Fibroblast of pulmonary artery (primary cell): ENCODE measurements at regions not wholly inside any gene's neighbourhood (a gene's known extent, or its start where the extent isn't known, plus 50 kb on each side); places are given as distances from the start of the nearest gene placed in this dataset.
"Not testable (repeated sequence)": the region's sequence is repeated elsewhere in the genome, so short reads cannot be mapped to it uniquely, and the experiment has no call there.

Source experiments
- DNase-seq: peaks from one replicate; pipeline ENCODE4 v3.0.0-alpha.2; 2010; ENCODE audit warnings: low read depth
- H3K4me3 ChIP-seq: replicated peaks from 2 replicates; pipeline ENCODE4 v1.5.1; 2011; ENCODE audit warnings: low read depth, mild to moderate bottlenecking, control low read depth, low read length, moderate library complexity
- TF ChIP-seq, protein P1 (sequence below): IDR thresholded peaks from 2 replicates; pipeline ENCODE4 v1.5.1; 2011; ENCODE audit warnings: mild to moderate bottlenecking, control low read depth, low read length, inconsistent platforms; ENCODE audit errors: missing control alignments

DNA sequence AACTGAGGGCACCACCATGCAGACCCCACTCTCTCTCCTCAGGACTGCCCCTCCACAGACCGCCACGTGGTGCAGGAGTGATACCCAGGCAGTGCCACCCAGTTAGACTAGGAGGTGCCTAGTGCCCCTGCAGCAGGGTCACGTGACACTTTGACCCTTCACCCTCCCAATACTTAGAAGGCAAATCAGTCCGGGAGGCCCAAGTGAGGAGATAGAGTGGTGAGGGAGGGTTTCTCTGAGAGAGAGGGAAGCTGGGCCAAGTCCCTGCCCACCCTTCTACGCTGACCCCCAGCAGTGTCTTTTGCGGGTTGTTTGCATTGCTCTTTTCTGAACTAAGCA, 84.6 kb downstream of the BUD13 start:
- TF ChIP-seq, protein P1, sequence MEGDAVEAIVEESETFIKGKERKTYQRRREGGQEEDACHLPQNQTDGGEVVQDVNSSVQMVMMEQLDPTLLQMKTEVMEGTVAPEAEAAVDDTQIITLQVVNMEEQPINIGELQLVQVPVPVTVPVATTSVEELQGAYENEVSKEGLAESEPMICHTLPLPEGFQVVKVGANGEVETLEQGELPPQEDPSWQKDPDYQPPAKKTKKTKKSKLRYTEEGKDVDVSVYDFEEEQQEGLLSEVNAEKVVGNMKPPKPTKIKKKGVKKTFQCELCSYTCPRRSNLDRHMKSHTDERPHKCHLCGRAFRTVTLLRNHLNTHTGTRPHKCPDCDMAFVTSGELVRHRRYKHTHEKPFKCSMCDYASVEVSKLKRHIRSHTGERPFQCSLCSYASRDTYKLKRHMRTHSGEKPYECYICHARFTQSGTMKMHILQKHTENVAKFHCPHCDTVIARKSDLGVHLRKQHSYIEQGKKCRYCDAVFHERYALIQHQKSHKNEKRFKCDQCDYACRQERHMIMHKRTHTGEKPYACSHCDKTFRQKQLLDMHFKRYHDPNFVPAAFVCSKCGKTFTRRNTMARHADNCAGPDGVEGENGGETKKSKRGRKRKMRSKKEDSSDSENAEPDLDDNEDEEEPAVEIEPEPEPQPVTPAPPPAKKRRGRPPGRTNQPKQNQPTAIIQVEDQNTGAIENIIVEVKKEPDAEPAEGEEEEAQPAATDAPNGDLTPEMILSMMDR, result no peak
- DNase-seq, result no peak
- H3K4me3 ChIP-seq, result no peak overlapping the region

DNA sequence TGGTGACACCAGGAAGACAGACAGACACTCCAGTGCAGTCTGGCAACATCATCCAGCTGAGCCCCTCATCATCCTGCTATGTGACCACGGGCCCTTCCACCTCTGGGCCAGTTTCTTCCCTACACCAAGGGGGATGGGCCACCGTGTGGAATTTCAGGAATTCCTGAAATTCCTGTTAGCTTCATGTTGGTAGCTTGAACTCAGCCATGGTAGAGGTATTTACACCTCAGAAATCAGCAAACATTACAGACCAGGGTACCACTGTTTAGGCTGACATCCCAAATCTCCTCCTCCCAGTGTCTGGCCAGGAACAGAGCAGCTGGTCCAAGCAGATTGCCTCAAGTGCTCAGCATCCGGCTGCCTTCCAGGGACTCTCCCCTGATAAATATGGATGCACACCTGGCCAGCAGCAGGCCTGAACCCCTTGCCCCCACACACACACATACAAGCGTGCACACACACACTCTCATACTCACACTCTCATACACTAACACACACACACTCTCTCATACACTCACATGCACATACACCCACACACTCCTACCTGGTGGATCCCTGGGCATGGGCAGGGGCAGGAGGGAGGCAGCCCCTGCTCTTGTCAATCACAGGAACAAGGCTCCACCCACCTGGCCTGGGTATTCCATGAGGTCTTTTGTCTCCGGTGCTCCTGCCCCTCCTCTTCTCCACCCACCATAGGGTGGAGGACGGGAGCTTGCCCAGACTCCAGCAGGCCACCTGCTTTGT, 85.2 kb downstream of the BUD13 start:
- TF ChIP-seq, protein P1, result no peak
- no peak for DNase-seq
- H3K4me3 ChIP-seq, result no peak overlapping the region

DNA sequence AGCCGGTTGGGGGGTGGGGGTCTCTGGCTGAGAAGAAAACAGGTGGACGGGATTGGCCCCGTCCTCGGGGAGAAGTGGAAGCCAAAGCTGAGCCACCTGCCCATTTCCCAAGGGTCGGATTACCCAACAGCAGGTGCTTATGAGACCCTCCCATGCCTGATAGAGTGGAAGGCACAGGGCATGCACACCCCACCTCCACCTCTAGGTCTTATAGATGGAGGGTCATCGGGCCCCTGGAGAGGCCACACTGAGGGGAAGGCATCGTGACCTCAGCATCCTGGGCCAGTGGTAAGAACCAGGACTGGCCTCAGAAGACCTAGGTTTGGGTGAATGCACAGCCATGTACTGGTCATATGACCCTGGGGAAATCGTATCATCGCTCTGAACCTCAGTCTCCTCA, 85.9 kb downstream of the BUD13 start:
- no peak for DNase-seq
- TF ChIP-seq, protein P1, result no peak
- H3K4me3 ChIP-seq, result no peak overlapping the region

- no peak for DNase-seq
- TF ChIP-seq, protein P1, result no peak
- no peak overlapping the region for H3K4me3 ChIP-seq
Observed at GRCh38 chr11:116683982-116684381, 88.8 kb downstream of the BUD13 start.

DNA sequence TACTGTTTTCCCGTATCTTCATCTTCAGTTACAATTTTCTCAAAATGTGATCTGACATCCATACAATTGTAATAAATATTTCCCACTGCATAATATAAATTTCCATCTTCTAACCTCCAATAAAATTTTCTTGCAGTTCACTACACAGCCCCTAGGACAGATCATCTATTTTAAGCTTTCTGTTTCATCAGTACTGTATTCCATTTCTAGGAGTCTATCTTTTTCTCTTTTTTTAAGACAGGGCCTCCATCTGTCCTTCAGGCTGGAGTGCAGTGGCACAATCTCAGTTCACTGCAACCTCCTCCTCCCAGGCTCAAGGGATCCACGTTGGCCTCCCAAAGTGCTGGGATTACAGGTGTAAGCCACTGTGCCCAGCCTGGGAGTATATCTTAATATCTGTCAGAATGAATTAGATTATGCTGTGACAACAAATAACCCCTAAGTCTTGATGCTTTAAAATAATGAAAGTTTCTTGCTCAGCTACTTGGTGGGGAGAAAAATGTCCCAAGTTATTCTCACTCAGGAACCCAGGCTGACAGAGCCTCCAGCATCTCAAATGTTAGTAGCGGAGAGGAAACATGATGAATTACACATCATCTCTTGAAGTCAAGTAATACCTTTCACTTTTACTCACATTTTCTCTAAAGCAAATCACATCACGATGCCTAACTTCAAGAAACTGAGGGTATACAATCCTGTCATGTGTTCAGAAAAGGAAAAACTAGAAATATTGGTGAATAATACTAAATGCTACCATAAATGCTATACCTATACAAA, 92.2 kb downstream of the BUD13 start:
- no peak for DNase-seq
- TF ChIP-seq, protein P1, result no peak
- no peak overlapping the region for H3K4me3 ChIP-seq

DNA sequence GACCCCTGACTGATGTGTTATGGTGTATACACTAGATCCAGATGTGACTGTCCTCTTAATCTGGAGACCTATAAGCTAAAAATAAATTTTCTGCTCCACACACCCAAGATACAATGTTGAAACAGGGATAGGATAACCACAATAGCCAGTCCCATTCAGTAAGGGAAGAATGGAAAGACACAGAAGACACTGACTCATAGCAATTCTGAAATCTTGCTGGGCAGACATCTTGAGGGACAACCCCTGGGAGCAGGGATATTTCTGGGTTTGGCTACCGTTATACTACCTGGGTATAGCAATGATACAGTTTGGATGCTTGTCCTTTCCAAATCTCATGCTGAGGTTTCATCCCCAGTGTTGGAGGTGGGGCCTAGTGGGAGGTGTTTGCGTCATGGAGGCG, 93.9 kb downstream of the BUD13 start:
- no peak for DNase-seq
- no peak overlapping the region for H3K4me3 ChIP-seq
- TF ChIP-seq, protein P1, result no peak

- DNase-seq, H3K4me3 ChIP-seq: not testable (repeated sequence)
Observed at GRCh38 chr11:116667318-116667717, 105.5 kb downstream of the BUD13 start.

GRCh38 chr11:116666673-116667249, 106.0 kb downstream of the BUD13 start:
- DNase-seq, H3K4me3 ChIP-seq: not testable (repeated sequence)
